ENCODE measurements at regions not wholly inside any gene's neighbourhood (a gene's known extent, or its start where the extent isn't known, plus 50 kb on each side); places are given as distances from the start of the nearest gene placed in this dataset.
"Not testable (repeated sequence)": the region's sequence is repeated elsewhere in the genome, so short reads cannot be mapped to it uniquely, and the experiment has no call there.

GRCh38 chrX:53824686-53825085, 138.2 kb upstream of the HUWE1 start:
- H3K4me3 ChIP-seq (ENCODE audit: low read depth, low read length) = no peak overlapping the region
- H3K4me1 ChIP-seq (ENCODE audit: control insufficient read depth, insufficient read depth, low read length) = no peaks in the 10 kb centered on the region
- no peaks in the 10 kb centered on the region; a peak in 1 of 3 replicates for H3K36me3 ChIP-seq (ENCODE audit: control insufficient read depth in 2 of 2, insufficient read depth in 1 of 2, low read length in 2 of 2)
- CTCF ChIA-PET = no interaction called here
- TF ChIP-seq ZNF341 (tag by site-specific recombination; IDR thresholded peaks at IDR 0.05; ENCODE audit: low read depth) (no peak), ZNF48 (tag by site-specific recombination; IDR thresholded peaks at IDR 0.05) (no peak), ZNF155 (tag by site-specific recombination; IDR thresholded peaks at IDR 0.05) (no peak), HOXD13 (CRISPR knock-in tag; IDR thresholded peaks at IDR 0.05; ENCODE audit: borderline replicate concordance) (no peak), ZNF670 (tag by site-specific recombination; IDR thresholded peaks at IDR 0.05; ENCODE audit: low read depth) (no peak), KLF1 (tag by site-specific recombination; IDR thresholded peaks at IDR 0.05) (no peak), SP2 (tag by site-specific recombination; IDR thresholded peaks at IDR 0.05) (no peak), INSM2 (tag by site-specific recombination; IDR thresholded peaks at IDR 0.05) (no peak), ZNF830 (tag by site-specific recombination; IDR thresholded peaks at IDR 0.05; ENCODE audit: low read depth) (no peak), ZIC2 (tag by site-specific recombination; IDR thresholded peaks at IDR 0.05) (no peak), YY1 (tag by site-specific recombination; IDR thresholded peaks at IDR 0.05) (no peak)
- no peak overlapping the region for H3K27ac ChIP-seq (ENCODE audit: extremely low read depth, low read depth, low read length)
- no peaks in the 10 kb centered on the region for H3K9me3 ChIP-seq (ENCODE audit: control insufficient read depth, insufficient read depth, low read depth, low read length)
- POLR2A ChIA-PET = no interaction called here

- H3K27ac ChIP-seq (ENCODE audit: extremely low read depth, low read depth, low read length); H3K4me1 ChIP-seq (ENCODE audit: control insufficient read depth, insufficient read depth, low read length); CTCF ChIA-PET: not testable (repeated sequence)
Observed at GRCh38 chrX:53818115-53818514, 131.6 kb upstream of the HUWE1 start.

GRCh38 chrX:53817548-53817947, 131.0 kb upstream of the HUWE1 start:
- no peaks in the 10 kb centered on the region for H3K4me1 ChIP-seq (ENCODE audit: control insufficient read depth, insufficient read depth, low read length)
- no peak overlapping the region for H3K27ac ChIP-seq (ENCODE audit: extremely low read depth, low read depth, low read length)
- no peaks in the 10 kb centered on the region for H3K9me3 ChIP-seq (ENCODE audit: control insufficient read depth, insufficient read depth, low read depth, low read length)
- no peak overlapping the region for H3K4me3 ChIP-seq (ENCODE audit: low read depth, low read length)
- no peaks in the 10 kb centered on the region for H3K36me3 ChIP-seq (ENCODE audit: control insufficient read depth in 2 of 2, insufficient read depth in 1 of 2, low read length in 2 of 2)
- ChIA-PET POLR2A (no interaction called here), CTCF (no interaction called here)
- no peak for TF ChIP-seq ZSCAN5A (tag by site-specific recombination; IDR thresholded peaks at IDR 0.05)
- no peak for TF ChIP-seq KLF10 (tag by site-specific recombination; IDR thresholded peaks at IDR 0.05)
- no peak for TF ChIP-seq ZNF626 (tag by site-specific recombination; IDR thresholded peaks at IDR 0.05)
- TF ChIP-seq ZBTB6 (tag by site-specific recombination; IDR thresholded peaks at IDR 0.05) = no peak
- TF ChIP-seq ZNF704 (tag by site-specific recombination; IDR thresholded peaks at IDR 0.05) = no peak
- TF ChIP-seq ZNF140 (tag by site-specific recombination; IDR thresholded peaks at IDR 0.05) = no peak
- no peak for TF ChIP-seq PRDM2 (tag by site-specific recombination; IDR thresholded peaks at IDR 0.05; ENCODE audit: borderline replicate concordance)
- no peak for TF ChIP-seq ZNF202 (tag by site-specific recombination; IDR thresholded peaks at IDR 0.05; ENCODE audit: borderline replicate concordance)
- no peak for TF ChIP-seq ZNF660 (tag by site-specific recombination; IDR thresholded peaks at IDR 0.05)
- TF ChIP-seq ZNF629 (tag by site-specific recombination; IDR thresholded peaks at IDR 0.05) = no peak
- no peak for TF ChIP-seq ZNF394 (tag by site-specific recombination; IDR thresholded peaks at IDR 0.05; ENCODE audit: borderline replicate concordance)

More at GRCh38 chrX:53818115-53818514, 131.6 kb upstream of the HUWE1 start:
- H3K36me3 ChIP-seq (ENCODE audit: control insufficient read depth in 2 of 2, insufficient read depth in 1 of 2, low read length in 2 of 2); H3K9me3 ChIP-seq (ENCODE audit: control insufficient read depth, insufficient read depth, low read depth, low read length); POLR2A ChIA-PET; H3K4me3 ChIP-seq (ENCODE audit: low read depth, low read length): not testable (repeated sequence)
